Lower lobe of right lung (tissue), 2 donors: ENCODE measurements at regions not wholly inside any gene's neighbourhood (a gene's known extent, or its start where the extent isn't known, plus 50 kb on each side); places are given as distances from the start of the nearest gene placed in this dataset.

Source experiments
- ATAC-seq, 2 donors: fragments of 200-7000 bp; cut with Tn5 transposase; one replicate each; pipeline ENCODE4 v1.9.1; 2020 to 2022; ENCODE audit warnings: mild to moderate bottlenecking in 2 of 2, moderate library complexity in 2 of 2
- DNase-seq: peaks from one replicate; pipeline ENCODE4 v3.0.0-alpha.2; 2020
- H3K27ac ChIP-seq: fragments of 200-600 bp; one replicate; pipeline ENCODE4 v1.8.0; 2022
- H3K27me3 ChIP-seq: fragments of 200-600 bp; one replicate; pipeline ENCODE4 v1.8.0; 2022; ENCODE audit warnings: low read depth
- H3K36me3 ChIP-seq: fragments of 200-600 bp; one replicate; pipeline ENCODE4 v1.8.0; 2022; ENCODE audit warnings: mild to moderate bottlenecking
- H3K4me1 ChIP-seq: fragments of 200-600 bp; one replicate; pipeline ENCODE4 v1.8.0; 2022
- H3K4me3 ChIP-seq: fragments of 200-600 bp; one replicate; pipeline ENCODE4 v1.8.0; 2022; ENCODE audit warnings: mild to moderate bottlenecking
- H3K9me3 ChIP-seq: fragments of 200-600 bp; one replicate; pipeline ENCODE4 v1.8.0; 2022
- intact Hi-C: fragments of 100-400 bp; cut with DNase I; formaldehyde crosslinking; loops from one replicate; pipeline ENCODE4 v1.11.0; 2022
- TF ChIP-seq, protein P1 (sequence below): fragments of 200-600 bp; IDR thresholded peaks from one replicate; pipeline ENCODE4 v1.8.0; 2022; ENCODE audit warnings: antibody characterized with exemption, mild to moderate bottlenecking
- donor health status: DM: no; HTN: yes; CAD: no; lungs with severe emphysema.

DNA sequence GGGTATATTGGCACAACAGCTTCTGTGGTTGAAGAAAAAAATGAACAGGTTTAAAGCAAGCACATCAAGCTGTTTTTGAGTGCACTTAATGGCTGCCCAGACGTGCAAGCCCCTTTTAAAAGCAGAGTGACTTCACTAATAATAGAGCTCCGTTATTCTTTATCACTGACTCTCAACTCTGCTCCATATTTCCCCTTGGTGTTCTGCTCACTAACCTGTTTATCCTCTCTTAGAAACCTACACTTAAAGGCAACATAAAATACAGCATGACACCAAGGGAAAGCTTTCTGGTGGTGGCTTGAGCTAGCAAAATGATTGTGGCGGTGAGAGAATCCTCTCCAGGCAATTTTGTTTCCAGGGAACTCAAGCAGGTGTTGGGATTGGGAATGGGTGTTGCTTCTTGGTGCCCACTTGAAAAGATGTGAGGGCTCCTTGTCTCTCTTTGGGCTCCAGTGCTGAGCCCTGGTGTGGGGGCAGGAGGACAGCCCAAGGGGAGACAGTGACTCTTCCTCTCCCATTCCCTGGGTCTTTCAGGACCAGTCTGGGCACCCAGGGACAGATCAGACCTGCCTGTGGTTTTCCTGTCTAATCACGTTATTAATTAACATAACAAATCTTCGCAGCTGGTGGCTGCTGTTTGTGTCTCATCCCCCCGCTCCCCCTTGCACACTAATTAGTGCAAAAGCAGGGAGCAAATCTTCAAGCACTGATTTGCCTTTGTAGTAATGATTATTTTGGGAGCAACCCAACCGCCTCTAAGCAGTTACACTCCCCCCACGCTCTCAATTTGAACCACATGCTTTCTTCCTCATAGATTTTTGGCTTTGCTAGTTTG is 289.4 kb upstream of the CXCR4 start:
- TF ChIP-seq, protein P1, sequence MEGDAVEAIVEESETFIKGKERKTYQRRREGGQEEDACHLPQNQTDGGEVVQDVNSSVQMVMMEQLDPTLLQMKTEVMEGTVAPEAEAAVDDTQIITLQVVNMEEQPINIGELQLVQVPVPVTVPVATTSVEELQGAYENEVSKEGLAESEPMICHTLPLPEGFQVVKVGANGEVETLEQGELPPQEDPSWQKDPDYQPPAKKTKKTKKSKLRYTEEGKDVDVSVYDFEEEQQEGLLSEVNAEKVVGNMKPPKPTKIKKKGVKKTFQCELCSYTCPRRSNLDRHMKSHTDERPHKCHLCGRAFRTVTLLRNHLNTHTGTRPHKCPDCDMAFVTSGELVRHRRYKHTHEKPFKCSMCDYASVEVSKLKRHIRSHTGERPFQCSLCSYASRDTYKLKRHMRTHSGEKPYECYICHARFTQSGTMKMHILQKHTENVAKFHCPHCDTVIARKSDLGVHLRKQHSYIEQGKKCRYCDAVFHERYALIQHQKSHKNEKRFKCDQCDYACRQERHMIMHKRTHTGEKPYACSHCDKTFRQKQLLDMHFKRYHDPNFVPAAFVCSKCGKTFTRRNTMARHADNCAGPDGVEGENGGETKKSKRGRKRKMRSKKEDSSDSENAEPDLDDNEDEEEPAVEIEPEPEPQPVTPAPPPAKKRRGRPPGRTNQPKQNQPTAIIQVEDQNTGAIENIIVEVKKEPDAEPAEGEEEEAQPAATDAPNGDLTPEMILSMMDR, result no peak

DNA sequence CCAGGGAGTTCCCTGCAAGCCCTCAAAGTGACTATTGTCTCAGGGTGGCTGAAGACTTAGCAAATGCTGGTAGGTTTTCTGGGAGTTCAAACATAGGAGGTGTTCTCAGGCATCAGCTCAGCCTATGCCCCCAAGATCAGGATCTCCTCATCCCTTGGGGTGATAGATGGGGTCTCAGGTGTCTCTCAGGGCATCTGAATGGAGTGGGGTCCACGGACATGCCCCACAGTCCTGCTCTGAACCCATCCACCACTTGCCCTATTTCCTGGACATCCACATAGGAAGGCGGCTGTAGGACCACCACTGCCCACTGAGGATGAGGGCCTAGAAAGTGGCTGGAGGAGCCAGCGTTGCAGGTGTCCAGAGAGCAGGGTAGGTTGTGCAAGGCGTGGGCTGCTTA is 287.0 kb upstream of the CXCR4 start:
- no peak overlapping the region for H3K4me3 ChIP-seq
- H3K4me1 ChIP-seq, result no peaks in the 10 kb centered on the region
- TF ChIP-seq, protein P1, result no peak
- no peak overlapping the region for H3K27ac ChIP-seq
- peaks cover 18% of the 10 kb centered on the region for H3K27me3 ChIP-seq
- DNase-seq, result no peak
- no peaks in the 10 kb centered on the region for H3K36me3 ChIP-seq
- H3K9me3 ChIP-seq, result no peaks in the 10 kb centered on the region
- ATAC-seq, result no peak
- intact Hi-C loops, result no loop called here

More for the DNA sequence above, 289.4 kb upstream of the CXCR4 start:
- H3K4me1 ChIP-seq, result no peaks in the 10 kb centered on the region
- intact Hi-C loops, result no loop called here
- H3K4me3 ChIP-seq, result no peak overlapping the region
- ATAC-seq, result no peak
- H3K27ac ChIP-seq, result no peak overlapping the region
- H3K9me3 ChIP-seq, result no peaks in the 10 kb centered on the region
- H3K36me3 ChIP-seq, result no peaks in the 10 kb centered on the region
- H3K27me3 ChIP-seq, result peaks cover 14% of the 10 kb centered on the region
- DNase-seq, result no peak

DNA sequence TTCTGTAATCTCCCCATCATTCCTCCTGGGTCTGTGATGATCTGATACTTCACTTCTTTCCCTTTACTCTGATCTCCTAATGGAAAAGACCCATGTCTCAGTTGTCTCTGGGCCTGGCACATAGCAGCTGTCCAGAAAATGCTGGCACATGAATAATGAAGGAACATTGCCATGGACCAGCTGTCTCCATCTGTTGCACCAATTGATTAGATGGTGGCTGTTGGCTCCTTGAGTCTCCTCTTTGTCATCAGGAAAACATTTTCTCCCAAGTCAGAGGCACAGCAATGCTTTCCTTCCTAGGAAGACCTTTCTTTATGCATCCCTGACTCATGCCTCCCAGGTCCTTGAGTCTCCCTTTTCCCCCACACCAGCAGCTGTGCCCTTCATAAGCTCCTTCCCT is 286.2 kb upstream of the CXCR4 start:
- intact Hi-C loops, result no loop called here
- TF ChIP-seq, protein P1, result no peak

DNA sequence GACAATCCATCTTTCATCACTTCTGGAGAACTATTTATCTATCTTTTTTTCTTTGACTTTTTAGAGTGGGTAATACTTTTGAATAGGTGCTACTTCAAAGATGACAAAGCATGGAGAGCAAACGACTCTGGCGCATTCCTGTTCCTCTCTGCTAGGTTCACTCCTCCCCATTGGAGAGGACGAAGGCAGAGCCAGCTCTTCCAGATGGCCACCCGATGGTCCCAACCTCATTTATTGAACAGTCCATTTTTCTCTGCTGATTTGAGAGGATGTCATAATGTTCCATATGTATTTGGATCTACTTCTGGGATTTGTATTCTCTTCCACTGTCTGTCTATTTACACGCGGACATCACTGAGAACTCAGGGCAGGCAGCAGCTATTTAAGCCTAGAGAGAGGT is 284.3 kb upstream of the CXCR4 start:
- no peaks in the 10 kb centered on the region for H3K4me1 ChIP-seq
- H3K4me3 ChIP-seq, result no peak overlapping the region
- ATAC-seq, result no peak
- H3K27ac ChIP-seq, result no peak overlapping the region
- peaks cover 10% of the 10 kb centered on the region for H3K27me3 ChIP-seq
- intact Hi-C loops, result no loop called here
- DNase-seq, result no peak
- no peaks in the 10 kb centered on the region for H3K36me3 ChIP-seq
- TF ChIP-seq, protein P1, result no peak
- H3K9me3 ChIP-seq, result no peaks in the 10 kb centered on the region

More for the DNA sequence above, 286.2 kb upstream of the CXCR4 start:
- Histone ChIP-seq H3K4me3 (no peak overlapping the region), H3K9me3 (no peaks in the 10 kb centered on the region), H3K27ac (no peak overlapping the region), H3K4me1 (no peaks in the 10 kb centered on the region), H3K27me3 (peaks cover 18% of the 10 kb centered on the region), H3K36me3 (no peaks in the 10 kb centered on the region)
- no peak for ATAC-seq
- DNase-seq, result no peak

DNA sequence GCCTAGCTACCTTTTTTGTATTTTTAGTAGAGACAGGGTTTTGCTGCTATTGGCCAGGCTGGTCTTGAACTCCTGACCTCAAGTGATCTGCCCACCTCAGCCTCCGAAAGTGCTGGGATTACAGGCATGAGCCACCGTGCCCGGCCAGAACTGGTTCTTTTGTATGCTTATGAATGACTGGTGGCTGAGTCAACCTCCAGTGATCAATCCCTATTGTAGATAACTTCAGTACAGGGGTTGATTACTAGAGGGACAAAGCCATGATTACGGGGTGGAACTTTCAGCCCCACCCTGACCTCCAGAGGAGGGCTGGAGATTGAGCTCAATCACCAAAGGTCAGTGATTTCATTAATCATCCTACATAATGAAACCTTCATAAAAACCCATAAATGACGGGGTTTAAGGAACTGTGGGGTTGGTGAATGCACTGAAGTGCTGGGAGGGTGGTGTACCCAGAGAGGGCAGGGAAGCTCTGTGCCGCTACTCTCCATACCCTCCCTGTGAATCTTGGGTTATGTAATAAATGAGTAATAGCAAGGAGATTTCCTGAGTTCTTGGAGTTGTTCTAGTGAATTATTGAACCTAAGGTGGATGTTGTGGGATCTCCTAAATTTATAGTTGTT is 281.8 kb upstream of the CXCR4 start:
- Histone ChIP-seq H3K4me3 (no peak overlapping the region), H3K4me1 (no peaks in the 10 kb centered on the region), H3K9me3 (no peaks in the 10 kb centered on the region), H3K27me3 (peaks cover 5% of the 10 kb centered on the region), H3K36me3 (no peaks in the 10 kb centered on the region), H3K27ac (no peak overlapping the region)
- ATAC-seq (no peak), DNase-seq (no peak)
- intact Hi-C loops, result no loop called here
- TF ChIP-seq, protein P1, result no peak
